Kasumi-1 (cell line): ENCODE measurements at regions not wholly inside any gene's neighbourhood (a gene's known extent, or its start where the extent isn't known, plus 50 kb on each side); places are given as distances from the start of the nearest gene placed in this dataset.
"Not testable (repeated sequence)": the region's sequence is repeated elsewhere in the genome, so short reads cannot be mapped to it uniquely, and the experiment has no call there.

Source experiments
- DNase-seq, 2 experiments: peaks; one replicate each; lab custom pipeline; 2025; lab: John Stamatoyannopoulos, UW

DNA sequence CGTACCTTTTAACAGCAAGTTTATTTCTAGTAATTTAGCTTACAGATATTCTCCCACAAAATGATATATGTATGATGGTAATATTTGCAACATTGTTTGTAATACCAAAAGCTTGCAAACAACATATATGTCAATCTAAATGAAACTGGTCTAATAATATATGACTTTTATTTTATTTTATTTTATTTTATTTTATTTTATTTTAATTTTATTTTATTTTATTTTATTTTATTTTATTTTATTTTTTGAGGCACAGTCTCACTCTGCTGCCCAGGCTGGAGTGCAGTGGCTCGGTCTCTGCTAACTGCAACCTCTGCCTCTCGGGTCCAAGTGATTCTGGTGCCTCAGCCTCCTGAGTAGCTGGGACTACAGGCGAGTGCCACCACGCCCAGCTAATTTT lies 94.6 kb upstream of the ABCA1 start:
- DNase-seq: not testable (repeated sequence)

DNA sequence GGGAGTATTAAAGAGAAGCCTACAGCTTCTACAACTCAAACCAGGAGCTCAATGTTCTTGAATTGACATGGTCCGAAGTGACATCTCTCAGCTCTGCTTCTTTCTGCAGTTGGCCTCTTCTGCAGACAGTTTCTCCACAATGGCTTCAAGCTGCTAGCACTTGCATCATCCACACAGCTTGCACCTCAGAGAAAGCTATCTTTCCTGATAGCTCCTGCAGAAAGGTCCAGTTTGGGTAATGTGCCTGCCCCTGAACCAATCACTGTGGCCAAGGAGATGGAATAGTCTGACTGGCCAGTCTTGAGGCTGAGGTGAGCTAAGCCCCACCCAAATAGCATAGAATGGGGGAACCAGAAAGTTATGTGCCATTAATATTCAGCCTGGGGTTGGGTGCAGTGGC lies 95.8 kb upstream of the ABCA1 start:
- no peak for DNase-seq

DNA sequence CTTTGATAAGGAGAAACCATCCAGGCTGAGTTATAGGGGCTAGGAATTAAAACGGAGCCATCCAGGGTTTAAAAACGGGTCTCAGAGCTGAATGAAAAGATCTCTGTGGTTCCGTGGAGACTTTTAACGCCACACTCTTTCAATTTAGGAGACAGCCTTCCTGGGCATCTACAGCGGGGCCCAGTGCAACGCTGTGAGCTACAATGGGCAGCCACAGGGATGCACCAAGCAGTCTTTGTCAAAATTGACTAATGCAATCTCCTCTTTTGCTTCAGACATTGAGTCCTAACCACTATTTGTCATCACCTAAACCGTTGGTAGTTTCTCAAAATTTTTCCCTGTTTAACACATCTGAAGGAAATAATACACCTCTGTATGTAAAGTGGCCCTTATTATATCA lies 96.6 kb upstream of the ABCA1 start:
- no peak for DNase-seq

DNA sequence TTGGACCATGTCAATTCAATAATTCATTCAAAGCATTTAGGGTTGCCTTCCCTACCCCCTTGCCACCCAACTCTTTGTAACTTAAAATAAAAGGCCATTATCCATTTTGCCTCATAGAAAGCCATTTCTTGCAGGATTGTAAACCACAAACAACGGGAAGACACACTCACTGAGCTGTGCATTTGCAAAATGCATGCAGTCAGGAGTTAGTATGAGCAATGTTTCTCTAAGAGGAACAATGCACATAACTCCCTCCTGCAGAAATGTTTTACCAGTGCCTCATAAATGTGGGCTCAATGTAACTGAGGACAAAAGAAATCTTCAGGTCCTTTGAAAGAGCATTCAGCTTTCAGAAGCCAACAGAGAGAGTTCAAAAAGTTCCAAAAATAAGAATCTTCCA lies 98.5 kb upstream of the ABCA1 start:
- no peak for DNase-seq

DNA sequence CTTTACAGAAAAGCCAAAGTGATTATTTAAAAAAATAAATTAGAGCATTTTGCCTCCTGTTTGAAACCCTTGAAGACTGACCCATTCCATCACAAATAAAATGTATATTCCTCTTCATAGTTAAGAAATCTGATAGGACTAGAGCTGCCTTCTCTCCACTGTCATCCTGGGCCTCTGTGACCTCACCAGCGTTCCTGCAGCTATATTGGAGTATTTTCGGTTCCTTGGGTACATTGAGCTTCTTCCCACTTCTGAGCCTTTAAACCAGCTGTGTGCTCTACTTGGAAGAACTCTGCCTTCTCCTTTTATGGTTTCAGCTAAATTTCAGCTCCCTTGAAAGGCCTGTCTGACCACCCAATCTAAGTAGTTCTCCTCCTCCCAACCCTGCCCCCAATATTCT lies 99.1 kb upstream of the ABCA1 start:
- no peak for DNase-seq

DNA sequence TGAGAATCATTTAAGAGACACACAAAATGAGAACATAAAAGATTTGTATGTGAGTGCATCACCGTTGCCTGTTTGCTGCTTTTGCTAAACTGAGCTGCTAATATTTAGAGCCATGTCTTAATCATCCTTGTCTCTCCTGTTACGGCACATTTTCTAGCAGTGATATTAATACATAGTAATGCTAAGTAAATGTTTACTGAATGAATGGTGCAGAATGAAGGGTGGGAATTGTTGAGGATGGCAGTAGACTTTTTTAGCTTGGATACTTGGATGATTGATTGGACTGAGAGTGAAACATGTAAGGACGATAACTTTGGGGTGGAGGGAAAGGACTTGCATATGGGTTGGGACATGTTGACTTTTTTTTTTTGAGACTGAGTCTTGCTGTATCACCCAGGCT lies 102.3 kb upstream of the ABCA1 start:
- no peak for DNase-seq

DNA sequence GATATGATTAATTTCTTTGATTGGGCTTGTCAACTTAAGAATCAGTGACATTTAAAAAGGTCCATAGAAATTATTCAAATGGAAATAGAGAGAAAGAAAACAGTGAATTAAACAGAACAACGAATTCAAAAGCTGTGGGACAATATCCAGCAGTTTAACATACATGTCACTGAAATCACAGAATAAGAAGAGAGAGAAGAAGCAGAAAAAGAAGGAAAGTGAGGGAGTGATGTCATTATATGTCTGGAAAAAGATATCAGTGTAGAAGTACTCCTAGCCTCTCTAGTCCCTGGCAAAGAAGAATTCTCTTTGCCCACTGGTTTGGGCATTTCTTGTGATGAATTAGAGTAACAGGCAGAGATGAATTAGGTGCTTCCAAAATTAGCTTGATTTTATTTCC lies 109.2 kb upstream of the ABCA1 start:
- DNase-seq: no peak

DNA sequence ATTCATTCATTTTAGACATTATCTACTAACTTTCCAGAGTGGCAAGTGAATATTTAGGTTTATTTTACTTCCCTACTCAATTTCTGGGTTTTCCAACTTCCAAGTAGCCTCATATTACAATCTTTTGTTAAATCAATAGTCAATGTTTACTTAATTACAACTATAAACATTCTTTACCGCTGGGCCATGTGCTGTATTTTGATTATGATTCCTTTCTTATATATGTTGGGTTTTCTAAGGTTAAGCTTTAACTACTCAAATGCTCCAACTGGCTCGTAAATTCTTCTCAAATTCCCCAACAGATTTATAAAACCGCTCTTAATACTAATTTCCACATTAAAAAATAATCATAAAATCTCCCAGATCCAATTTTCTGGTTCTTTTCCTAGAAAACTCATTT lies 110.1 kb upstream of the ABCA1 start:
- no peak for DNase-seq

DNA sequence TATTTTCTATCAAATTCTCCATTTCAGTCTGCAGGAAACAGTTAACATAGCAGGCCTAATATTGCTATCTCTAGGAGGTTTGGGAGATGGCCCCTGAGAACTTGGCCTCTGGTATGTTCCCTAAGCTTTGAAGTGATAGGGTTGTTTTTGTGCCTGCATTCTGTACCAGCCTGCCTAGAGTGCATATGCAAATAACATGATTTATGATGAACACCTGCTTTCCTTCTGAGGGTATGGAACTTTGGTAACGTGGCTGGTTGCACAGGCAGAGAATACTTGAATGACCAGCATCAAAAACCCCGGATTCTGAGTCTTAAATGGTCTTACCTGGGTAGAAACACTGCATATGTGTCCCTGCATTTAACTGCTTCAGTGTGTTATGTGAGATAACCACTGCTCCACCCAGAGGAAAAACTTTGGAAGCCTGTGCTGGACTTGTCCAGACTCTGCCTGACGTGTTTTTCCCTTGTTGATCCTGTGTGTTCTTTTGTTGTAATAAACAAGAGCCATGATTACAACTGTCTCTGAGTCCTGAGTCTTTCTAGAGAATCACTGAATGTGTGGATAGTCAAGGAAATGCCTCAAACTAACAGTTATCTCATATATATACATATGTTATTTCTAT lies 111.3 kb upstream of the ABCA1 start:
- DNase-seq: no peak

DNA sequence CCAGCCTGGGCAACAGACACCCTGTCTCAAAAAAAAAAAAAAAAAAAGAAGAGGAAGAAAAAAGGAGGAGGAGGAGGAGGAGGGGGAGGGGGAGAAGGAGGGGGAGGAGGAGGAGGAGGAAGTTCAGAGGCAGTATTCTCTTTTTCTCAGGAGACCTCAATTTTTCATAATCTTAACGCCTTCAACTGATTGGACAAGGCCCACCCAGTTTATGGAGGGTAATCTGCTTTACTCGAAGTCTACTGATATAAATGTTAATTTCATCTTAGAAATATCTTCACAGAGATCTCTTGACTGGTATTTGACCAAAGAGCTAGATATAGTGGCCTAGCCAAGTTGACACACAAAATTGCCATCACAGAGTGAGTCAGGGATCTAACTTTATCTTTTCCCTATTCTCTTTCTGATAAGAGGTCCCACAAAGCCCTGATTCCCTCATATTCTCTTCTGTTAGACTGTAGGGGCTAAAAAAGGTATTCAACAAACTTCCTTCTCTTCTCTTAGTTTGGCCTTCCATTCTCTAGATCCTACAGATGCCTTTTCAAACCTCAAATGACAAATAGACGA lies 115.5 kb upstream of the ABCA1 start:
- DNase-seq: no peak

DNA sequence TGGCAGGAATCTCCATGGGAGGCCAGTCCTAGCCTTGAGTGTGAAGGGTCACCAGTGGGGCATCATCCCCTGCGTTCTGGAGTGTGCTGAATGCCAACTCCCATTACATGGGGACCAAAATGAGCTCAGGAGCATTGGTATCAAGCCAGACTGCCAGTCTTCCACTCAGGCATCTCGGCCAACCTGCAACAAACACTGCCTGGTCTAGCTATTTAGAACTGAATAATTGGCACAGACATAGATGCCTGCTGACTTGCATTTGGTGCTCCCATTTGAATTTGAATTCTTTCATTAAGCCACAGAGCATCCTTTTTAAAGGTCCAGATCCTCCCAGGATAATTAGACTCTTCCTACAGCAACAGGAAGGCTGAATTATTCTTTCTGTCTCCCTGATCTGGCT lies 116.6 kb upstream of the ABCA1 start:
- DNase-seq: no peak

DNA sequence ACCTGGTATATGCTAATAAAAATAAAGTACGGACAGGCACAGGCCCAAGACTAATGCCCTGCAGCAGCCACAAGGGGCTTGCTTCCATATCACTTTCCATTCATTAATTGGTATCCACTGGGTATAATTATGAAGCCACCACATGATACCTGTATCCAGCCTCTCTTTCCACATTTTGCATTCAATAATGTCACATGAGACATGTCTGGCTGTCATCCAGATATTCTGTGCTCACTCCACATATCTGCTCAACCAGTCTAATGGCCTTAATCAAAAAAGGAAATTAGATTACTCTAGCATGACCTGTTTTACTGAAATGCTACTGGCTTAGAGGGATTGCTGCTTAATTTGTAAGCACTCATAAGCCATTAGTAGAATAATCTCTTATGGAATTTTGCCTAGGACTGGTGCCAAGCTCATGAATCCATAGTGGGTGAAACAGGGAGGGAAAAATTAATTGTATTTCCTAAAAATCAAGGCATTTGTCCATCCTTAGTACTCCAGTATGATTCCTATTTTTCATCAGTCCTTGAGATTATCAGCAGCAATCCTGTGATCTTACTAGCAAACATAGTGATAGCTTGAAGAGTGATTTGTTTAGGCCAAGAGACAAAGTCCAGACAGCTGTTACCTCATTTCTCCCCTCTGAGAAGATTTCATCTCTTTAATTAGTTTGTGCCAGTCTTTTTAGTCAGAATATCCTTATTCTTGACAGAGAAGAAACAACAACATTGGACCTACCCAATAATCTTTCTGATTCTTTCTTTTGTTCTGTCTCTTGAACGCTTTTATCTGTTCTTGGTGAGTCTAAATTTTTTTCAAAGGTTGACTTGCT lies 119.2 kb upstream of the ABCA1 start:
- DNase-seq: no peak

DNA sequence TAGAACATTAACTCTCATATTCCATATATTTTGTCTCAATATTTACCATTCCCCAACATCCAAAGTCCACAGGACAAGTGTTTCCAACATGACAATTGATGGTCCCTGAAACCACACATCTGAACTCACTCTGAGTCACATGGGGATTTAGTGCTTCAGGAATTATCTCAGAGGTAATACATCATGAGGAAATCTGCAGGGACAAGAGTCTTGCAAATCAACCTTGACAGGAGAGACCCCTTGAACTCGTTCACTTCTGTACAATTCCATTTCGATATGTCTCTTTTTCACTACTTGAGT lies 119.7 kb upstream of the ABCA1 start:
- DNase-seq: no peak

DNA sequence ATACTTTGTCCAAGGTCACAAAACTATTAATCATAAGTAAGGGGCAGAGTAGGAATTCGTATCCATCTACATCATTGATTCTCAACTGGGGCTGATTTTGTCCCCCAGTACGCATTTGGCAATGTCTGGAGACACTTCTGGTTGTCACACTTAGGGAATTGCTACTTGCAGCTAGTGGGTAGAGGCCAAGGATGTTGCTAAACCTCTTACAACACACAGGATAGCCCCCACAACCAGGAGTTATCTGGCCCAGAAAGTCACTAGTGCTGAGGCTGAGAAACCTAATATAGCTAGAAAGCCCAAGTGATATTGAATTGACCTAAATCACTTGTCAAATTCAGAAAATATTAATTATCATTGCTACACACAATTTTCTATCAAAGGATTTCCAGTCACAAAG lies 120.4 kb upstream of the ABCA1 start:
- no peak for DNase-seq

DNA sequence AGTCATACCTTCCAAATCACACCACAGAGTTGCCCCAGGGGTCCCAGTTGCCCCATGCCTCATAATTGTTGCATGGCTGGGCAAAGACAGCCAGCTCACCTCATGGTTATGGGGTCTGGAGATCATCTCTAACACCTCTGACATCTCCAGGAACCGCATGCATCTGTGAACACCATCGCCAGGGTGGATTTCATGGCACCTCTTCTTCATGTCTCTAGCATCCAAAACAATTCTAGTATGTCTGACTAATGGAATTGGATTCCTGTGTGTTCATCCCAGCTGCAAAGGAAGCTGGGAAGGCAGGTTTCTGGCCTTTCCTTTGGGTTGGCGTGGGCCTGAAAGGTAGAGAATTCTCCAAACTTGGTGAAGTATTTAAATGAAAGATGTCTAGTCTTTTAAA lies 122.3 kb upstream of the ABCA1 start:
- DNase-seq: no peak

DNA sequence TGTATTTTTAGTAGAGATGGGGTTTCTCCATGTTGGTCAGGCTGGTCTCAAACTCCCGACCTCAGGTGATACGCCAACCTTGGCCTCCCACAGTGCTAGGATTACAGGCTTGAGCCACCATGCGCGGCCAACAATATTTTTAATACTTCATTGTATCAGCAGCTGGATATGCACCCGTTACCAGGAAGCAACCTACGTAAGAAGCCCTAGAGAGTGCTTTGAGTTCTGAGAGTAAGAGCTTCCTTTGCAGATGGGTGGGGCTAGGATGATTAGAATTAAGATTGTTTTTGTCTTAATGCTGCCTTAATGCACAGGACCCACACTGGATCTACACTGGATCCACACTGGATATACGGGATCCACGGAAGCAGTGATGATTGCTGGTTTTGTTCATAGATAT lies 123.9 kb upstream of the ABCA1 start:
- no peak for DNase-seq

DNA sequence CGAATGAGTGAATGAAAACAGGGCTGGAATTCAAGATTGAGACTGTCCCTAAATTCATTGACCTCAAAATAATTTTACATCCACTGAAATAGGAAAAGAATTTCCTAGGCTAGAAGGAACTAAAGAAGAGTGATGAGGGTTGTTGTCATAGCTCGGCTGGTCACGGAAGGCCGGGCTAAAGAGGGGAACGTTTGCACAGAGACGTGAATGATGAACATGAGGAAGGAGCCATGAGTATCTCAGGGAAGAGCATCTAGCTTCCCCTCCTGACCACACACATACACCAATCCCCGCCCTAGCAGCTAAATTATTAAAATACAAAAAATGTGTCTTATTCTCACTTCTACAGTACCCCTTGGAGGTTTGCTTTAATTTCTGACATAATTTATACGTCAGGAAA lies 124.4 kb upstream of the ABCA1 start:
- DNase-seq: no peak

DNA sequence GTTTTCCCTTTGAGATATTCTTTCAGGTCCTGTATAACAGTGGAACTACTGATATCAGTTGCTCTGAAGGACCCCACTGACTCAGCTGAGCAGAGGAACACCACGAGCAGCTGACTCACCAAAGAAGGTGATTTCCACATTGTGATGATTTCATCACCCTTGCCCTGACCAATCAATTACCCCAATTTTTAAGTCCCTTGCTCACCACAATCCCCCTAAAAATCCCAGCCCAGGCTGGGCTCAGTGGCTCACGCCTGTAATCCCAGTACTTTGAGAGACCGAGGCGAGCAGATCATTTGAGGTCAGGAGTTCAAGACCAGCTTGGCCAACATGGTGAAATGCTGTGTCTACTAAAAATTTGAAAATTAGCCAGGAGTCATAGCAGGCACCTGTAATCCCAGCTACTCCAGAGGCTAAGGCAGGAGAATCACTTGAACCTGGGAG lies 125.3 kb upstream of the ABCA1 start:
- DNase-seq: no peak

DNA sequence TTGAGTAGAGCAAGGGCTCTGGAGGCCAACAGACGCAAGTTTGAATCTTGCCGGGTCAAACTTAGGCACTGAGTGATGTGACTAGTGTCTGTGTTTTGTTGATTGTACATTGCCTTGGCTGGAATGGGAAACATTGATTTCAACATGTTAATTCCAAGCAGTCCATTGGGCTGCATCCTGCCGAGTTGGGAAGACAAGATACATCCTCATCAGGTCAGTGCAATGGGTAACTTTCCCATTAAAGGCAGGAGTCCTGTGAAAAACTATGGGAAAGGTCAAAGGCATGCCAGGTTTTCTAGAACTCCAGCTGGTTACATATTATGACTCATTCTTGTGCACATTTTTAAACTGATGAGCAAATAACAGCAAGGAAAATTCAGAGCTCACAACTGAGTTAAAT lies 126.5 kb upstream of the ABCA1 start:
- no peak for DNase-seq

DNA sequence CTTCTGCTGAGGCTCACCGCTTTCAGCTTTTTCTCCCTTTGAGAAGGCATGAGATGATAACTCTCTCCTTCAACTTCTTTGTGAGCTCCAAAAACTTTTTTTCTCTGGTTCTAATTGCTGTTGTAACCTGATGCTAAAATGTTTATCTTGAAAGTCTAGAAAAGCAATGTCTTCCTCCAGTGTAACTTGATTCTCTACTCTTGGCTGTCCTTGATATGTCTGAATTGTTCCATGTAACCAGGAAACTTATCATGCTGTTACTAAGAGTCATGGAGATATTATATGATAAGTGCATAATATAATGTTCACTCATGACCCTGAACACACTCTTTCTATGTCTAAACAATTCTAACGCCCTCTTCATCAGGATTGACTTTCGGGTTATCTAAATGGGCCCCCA lies 128.0 kb upstream of the ABCA1 start:
- DNase-seq: no peak

DNA sequence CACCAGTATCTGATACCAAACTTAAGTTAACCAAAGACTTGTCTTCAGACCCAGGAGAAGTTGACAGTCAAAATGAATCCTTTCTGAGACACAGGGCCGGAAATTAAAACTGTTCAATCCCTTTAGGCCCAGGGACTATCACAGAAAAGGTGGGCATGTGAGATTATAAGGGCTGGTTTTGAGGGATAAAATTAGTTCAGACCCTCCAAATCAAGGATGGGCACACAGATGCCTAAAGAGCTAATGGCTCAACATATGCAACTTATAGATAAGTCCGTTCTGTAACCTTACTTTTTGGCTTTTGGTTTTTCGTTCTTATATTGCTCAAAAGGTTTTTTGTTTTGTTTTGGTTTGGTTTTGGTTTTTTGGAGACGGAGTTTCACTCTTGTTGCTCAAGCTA lies 129.6 kb upstream of the ABCA1 start:
- DNase-seq: no peak

DNA sequence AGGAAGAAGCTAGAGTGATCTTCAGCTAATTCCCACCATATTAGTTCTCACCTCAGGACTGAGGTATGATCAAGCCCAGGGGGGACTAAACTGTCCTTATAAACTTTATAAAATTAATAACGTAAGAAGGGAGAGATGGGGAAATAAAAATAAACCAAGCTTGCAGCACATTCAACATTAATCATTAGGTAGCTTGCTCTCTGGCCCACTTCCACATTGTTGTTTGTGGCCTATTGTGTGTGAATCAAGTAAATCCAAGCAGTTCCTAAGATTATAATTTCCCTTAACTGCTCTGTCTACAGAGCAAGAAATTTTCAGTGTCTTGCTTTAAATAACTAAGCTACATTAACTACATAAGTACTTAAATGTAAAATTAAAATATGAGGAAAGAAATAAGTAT lies 131.3 kb upstream of the ABCA1 start:
- DNase-seq: no peak

DNA sequence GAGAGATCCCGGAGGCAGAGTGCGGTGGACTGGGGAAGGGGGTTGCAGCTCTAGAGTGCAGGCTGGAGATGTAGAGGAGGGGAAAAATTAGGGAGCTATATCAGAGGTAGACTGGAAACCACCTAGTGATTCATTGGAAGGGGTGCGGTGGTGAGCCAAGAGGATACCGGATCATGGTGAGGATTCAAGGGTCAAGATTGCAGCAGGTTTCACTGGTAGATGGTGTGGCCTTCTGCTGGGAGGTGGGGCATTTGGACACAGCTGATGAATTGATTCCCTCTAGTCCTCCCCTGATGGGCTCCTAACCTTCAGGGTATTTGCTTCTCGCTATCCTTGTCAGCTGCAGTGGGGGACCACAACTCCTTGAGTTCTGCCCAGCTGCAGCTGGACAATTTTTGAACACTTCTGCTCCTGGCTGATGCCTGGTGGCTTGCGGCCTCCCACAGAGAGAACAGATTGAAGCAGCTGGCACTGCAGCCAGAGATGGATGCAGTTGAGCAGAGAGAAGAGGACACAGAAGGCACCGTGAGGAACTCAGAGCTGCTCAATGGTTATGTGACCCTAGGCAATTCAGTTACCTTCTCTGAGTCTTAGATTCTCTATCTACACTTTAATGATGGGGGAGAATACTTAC lies 134.4 kb upstream of the ABCA1 start:
- no peak for DNase-seq
